Activated B cell treated with CpG ODN at 0.5 μM for 24 hours (primary cell): ENCODE measurements at regions not wholly inside any gene's neighbourhood (a gene's known extent, or its start where the extent isn't known, plus 50 kb on each side); places are given as distances from the start of the nearest gene placed in this dataset.

Experiments
- ATAC-seq: fragments of 200-7000 bp; cut with Tn5 transposase; one replicate; pipeline ENCODE4 v1.10.0; 2021; ENCODE audit warnings: low read depth, mild to moderate bottlenecking, moderate library complexity
- CTCF ChIA-PET: fragments of 350-600 bp; sonication (Branson Sonifier 250); formaldehyde crosslinking; loops from one replicate; lab custom pipeline; 2021; ENCODE audit warnings: antibody characterized with exemption; lab: Charles Lee
- POLR2A ChIA-PET: fragments of 350-600 bp; sonication (Branson Sonifier 250); formaldehyde crosslinking; loops from one replicate; lab custom pipeline; 2021; ENCODE audit warnings: antibody characterized with exemption; lab: Charles Lee
- DNase-seq: peaks from one replicate; pipeline ENCODE4 v3.0.0; 2022
- H3K27ac Mint-ChIP-seq: one replicate; pipeline ENCODE4 v1.8.0; 2020; ENCODE audit warnings: mixed read lengths
- H3K27me3 Mint-ChIP-seq: one replicate; pipeline ENCODE4 v1.8.0; 2021; ENCODE audit warnings: mixed read lengths
- H3K36me3 Mint-ChIP-seq: one replicate; pipeline ENCODE4 v1.8.0; 2021; ENCODE audit warnings: low read depth, mixed read lengths
- H3K4me1 Mint-ChIP-seq: one replicate; pipeline ENCODE4 v1.8.0; 2021; ENCODE audit warnings: mixed read lengths
- H3K4me3 Mint-ChIP-seq: one replicate; pipeline ENCODE4 v1.8.0; 2020; ENCODE audit warnings: mild to moderate bottlenecking, mixed read lengths
- H3K9me3 Mint-ChIP-seq: one replicate; pipeline ENCODE4 v1.8.0; 2020; ENCODE audit warnings: mixed read lengths
- CTCF ChIP-seq: fragments of 200-600 bp; IDR thresholded peaks from one replicate; pipeline ENCODE4 v1.8.0; 2022; ENCODE audit warnings: antibody characterized with exemption, mild to moderate bottlenecking
- intact Hi-C: fragments of 100-400 bp; cut with micrococcal nuclease; formaldehyde crosslinking; loops from one replicate; pipeline ENCODE4 v1.15.1; 2024

GRCh38 chr6:103885446-103885845, 974.3 kb downstream of the HACE1 start:
- POLR2A ChIA-PET, result no interaction called here
- H3K9me3 Mint-ChIP-seq, result peaks cover 8% of the 10 kb centered on the region

GRCh38 chr6:103879800-103880199, 979.9 kb downstream of the HACE1 start:
- CTCF ChIA-PET, result no interaction called here

More at GRCh38 chr6:103885446-103885845, 974.3 kb downstream of the HACE1 start:
- DNase-seq (no peak), ATAC-seq (no peak)
- H3K36me3 Mint-ChIP-seq, result no peaks in the 10 kb centered on the region
- no peaks in the 10 kb centered on the region for H3K4me1 Mint-ChIP-seq
- no peaks in the 10 kb centered on the region for H3K27me3 Mint-ChIP-seq
- no peak overlapping the region for H3K4me3 Mint-ChIP-seq
- no peak overlapping the region for H3K27ac Mint-ChIP-seq
- intact Hi-C loops, result no loop called here
- no peak for TF ChIP-seq CTCF
- CTCF ChIA-PET, result no interaction called here

GRCh38 chr6:103875221-103875620, 984.5 kb downstream of the HACE1 start:
- no peak for TF ChIP-seq CTCF
- intact Hi-C loops, result no loop called here
- Mint-ChIP-seq H3K4me1 (no peaks in the 10 kb centered on the region), H3K27ac (no peak overlapping the region), H3K4me3 (no peak overlapping the region), H3K36me3 (no peaks in the 10 kb centered on the region), H3K9me3 (peaks cover 3% of the 10 kb centered on the region), H3K27me3 (no peaks in the 10 kb centered on the region)
- ATAC-seq (no peak), DNase-seq (no peak)
- ChIA-PET POLR2A (no interaction called here), CTCF (no interaction called here)

More at GRCh38 chr6:103879800-103880199, 979.9 kb downstream of the HACE1 start:
- peaks cover 12% of the 10 kb centered on the region for H3K9me3 Mint-ChIP-seq
- no peaks in the 10 kb centered on the region for H3K36me3 Mint-ChIP-seq
- POLR2A ChIA-PET, result no interaction called here
- intact Hi-C loops, result no loop called here
- H3K27me3 Mint-ChIP-seq, result no peaks in the 10 kb centered on the region
- no peak overlapping the region for H3K4me3 Mint-ChIP-seq
- no peaks in the 10 kb centered on the region for H3K4me1 Mint-ChIP-seq
- ATAC-seq, result no peak
- TF ChIP-seq CTCF, result no peak
- DNase-seq, result no peak
- H3K27ac Mint-ChIP-seq, result no peak overlapping the region

GRCh38 chr6:103874575-103874974, 985.1 kb downstream of the HACE1 start:
- Mint-ChIP-seq H3K36me3 (no peaks in the 10 kb centered on the region), H3K4me1 (no peaks in the 10 kb centered on the region), H3K27ac (no peak overlapping the region), H3K9me3 (no peaks in the 10 kb centered on the region), H3K27me3 (no peaks in the 10 kb centered on the region), H3K4me3 (no peak overlapping the region)
- intact Hi-C loops, result no loop called here
- DNase-seq (no peak), ATAC-seq (no peak)
- ChIA-PET POLR2A (no interaction called here), CTCF (no interaction called here)
- TF ChIP-seq CTCF, result no peak

GRCh38 chr6:103872678-103873077, 987.0 kb downstream of the HACE1 start:
- no peak for DNase-seq
- no peak for ATAC-seq
- TF ChIP-seq CTCF, result no peak
- H3K4me3 Mint-ChIP-seq, result no peak overlapping the region
- ChIA-PET CTCF (no interaction called here), POLR2A (no interaction called here)
- intact Hi-C loops, result no loop called here
- H3K4me1 Mint-ChIP-seq, result no peaks in the 10 kb centered on the region
- no peaks in the 10 kb centered on the region for H3K27me3 Mint-ChIP-seq
- no peak overlapping the region for H3K27ac Mint-ChIP-seq
- H3K36me3 Mint-ChIP-seq, result no peaks in the 10 kb centered on the region
- H3K9me3 Mint-ChIP-seq, result no peaks in the 10 kb centered on the region
